HG02642 (cell line): ENCODE measurements at regions not wholly inside any gene's neighbourhood (a gene's known extent, or its start where the extent isn't known, plus 50 kb on each side); places are given as distances from the start of the nearest gene placed in this dataset.
"Not testable (repeated sequence)": the region's sequence is repeated elsewhere in the genome, so short reads cannot be mapped to it uniquely, and the experiment has no call there.

Source experiments
- ATAC-seq: cut with Tn5 transposase; IDR thresholded peaks from one replicate; pipeline ENCODE4 v1.9.1; 2021; ENCODE audit warnings: mild to moderate bottlenecking; ENCODE audit not compliant: unreplicated experiment, poor library complexity

GRCh38 chr4:107562316-107562715 lies 157.7 kb downstream of the PAPSS1 start:
- ATAC-seq: no peak

DNA sequence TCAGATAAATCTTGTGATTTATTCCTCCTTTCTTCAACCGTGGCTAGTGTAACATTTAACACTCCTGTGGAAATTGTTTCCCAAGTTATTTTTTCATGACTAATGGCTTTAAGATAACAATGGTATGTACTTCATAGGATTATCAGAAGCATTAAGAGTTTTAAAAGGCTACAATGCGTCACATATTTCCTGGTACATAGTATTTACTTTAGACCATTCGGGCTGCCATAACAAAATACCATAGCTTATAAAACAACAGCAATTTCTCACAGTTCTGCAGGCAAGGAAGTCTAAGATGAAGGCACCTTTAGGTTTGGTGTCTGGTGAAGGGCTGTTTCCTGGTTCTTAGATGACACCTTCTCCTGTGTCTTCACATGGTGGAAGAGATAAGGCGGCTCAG lies 158.6 kb downstream of the PAPSS1 start:
- ATAC-seq: no peak

GRCh38 chr4:107559653-107560052 lies 160.4 kb downstream of the PAPSS1 start:
- ATAC-seq: no peak

DNA sequence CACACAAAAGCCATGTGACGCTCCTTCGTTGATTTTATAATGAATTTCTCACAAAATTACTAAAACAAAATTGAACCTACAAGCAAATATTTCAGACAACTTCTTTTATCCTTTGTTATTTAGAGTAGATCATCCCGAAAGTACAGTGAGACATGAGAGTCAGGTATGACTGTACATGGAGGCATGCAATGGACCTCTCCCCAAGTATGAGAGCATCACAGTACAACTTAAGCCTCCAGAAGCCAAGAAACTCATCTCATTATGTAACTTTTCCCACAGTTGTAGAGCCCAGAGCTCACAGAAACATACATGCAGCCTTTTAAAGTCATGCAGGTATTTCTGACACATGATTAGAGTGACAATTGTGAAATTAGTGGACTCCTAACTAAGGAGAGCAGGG lies 167.7 kb downstream of the PAPSS1 start:
- ATAC-seq: no peak

GRCh38 chr4:107548211-107548905 lies 171.7 kb downstream of the PAPSS1 start:
- no peak for ATAC-seq

GRCh38 chr4:107546638-107547037 lies 173.4 kb downstream of the PAPSS1 start:
- no peak for ATAC-seq

GRCh38 chr4:107541511-107541910 lies 178.5 kb downstream of the PAPSS1 start:
- ATAC-seq: no peak

DNA sequence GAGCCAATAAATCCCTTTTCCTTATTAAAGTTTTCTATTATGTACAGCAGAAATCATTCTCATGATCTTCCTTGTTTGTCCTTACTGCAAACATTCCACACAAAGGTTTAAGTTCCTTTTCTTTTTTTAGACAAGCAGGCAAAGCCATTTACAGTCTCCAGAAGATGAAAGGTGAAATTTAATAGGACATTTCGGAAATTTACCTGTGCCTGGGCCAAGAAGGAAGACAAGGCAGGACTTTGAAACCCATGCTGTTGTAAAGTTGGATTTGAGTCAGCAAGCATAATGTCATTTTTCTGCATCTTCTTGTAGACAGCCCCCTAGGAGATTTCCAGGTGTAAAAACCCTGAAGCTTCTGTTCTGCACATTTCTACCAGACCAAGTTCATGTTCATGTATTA lies 188.1 kb downstream of the PAPSS1 start:
- ATAC-seq: no peak

- no peak for ATAC-seq
Measured at GRCh38 chr4:107520368-107520767, 199.7 kb downstream of the PAPSS1 start.

DNA sequence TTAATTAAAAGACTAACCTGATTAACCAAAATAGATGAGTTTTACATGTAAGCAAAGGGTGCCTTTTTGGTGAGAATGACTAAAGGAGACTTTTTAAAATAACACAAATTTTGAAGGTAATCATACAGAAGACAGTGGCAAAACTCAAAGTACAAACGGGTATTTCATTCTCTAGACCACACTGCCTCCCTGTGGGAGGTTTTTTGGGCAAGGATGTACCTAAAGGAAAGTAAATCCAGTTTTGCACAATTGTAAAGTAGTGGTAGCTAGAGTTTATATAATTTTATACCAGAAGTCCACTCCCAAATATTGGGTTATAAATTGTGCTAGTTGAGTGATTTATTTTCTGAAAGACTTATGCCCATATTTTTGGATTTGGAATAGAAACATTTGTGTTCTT lies 201.0 kb downstream of the PAPSS1 start:
- ATAC-seq: no peak

- ATAC-seq: no peak
Measured at GRCh38 chr4:107518076-107518475, 202.0 kb downstream of the PAPSS1 start.

GRCh38 chr4:107512549-107512948 lies 207.5 kb downstream of the PAPSS1 start:
- no peak for ATAC-seq

- no peak for ATAC-seq
Measured at GRCh38 chr4:107509615-107510014, 210.4 kb downstream of the PAPSS1 start.

DNA sequence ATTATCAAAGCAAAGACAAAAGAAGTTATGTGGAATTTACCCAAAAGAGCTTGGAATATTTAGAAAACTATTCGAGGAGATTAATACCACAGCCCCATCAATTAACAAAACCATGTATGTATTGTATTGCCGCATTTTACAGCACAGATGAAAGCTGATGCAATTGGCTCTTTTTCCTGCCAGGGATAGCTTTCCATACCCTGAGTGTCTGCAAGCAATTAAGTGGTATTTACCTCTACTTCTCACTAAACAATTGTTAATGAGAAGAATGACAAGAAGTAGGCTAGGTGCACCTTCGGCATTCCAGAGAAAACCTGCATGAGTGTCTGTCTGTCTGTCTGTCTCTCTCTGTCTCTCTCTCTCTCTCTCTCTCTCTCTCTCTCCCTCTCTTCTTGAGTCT lies 219.5 kb downstream of the PAPSS1 start:
- no peak for ATAC-seq

GRCh38 chr4:107497054-107497453 lies 223.0 kb downstream of the PAPSS1 start:
- ATAC-seq: no peak

DNA sequence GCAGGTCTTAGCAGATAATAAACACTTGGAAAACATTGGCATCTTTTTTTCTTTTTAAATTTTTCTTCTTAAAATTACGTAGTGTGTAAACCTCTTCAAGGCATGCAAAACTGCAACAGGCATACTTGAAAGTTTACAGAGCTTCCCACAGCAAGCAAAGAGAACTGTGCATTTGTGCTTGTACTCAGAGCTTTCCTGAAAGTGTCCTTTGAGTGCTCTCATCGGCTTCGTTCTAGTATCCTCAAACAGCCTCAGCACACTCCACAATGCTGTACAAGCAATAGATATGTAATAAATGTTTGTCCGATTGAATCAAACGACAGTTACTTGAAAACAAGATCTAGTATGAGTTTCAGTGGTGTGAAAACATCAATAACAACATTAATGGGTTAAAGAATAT lies 227.5 kb downstream of the PAPSS1 start:
- ATAC-seq: no peak

DNA sequence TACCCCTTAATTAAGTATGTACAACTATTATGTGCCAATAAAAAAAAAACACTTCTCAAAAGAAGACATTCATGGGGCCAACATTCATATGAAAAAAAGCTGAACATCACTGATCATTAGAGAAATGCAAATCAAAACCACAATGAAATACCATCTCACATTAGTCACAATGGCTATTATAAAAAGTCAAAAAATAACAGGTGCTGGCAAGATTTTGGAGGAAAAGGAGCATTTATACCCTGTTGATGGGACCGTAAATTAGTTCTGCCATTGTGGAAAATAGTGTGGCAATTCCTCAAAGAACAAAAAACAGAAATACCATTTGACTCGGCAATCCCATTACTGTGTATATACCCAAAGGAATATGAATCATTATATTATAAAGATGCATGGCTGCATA lies 229.9 kb downstream of the PAPSS1 start:
- no peak for ATAC-seq

DNA sequence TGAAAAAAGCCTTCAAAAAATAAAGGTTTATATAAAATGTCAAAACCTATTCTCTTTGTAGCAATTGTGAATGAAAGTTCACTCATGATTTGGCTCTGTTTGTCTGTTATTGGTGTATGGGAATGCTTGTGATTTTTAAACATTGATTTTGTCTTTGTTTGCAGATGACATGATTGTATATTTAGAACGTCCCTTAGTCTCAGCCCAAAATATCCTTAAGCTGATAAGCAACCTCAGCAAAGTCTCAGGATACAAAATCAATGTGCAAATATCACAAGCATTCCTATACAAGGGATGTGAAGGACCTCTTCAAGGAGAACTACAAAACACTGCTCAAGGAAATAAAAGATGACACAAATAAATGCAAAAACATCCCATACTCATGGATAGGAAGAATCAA lies 236.4 kb downstream of the PAPSS1 start:
- ATAC-seq: not testable (repeated sequence)

DNA sequence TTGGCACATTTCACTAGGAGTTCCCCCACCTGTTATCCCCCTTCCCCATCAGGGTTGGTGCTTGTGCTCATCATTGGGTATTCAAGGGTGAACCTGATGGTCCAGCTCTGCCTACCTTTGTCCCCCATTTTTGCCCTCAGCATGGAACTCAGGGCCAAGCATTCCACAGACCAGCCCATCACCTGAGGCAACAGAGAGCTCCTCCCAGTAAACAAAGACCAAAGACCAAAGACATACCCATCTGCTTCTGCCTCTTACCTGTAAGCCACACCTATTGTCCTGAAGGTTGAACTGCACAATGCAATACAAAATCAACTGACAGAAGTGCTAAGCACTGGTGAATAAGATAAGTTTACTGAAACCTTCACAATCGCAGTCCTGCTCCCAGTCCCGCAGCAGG lies 237.5 kb downstream of the PAPSS1 start:
- ATAC-seq: no peak

DNA sequence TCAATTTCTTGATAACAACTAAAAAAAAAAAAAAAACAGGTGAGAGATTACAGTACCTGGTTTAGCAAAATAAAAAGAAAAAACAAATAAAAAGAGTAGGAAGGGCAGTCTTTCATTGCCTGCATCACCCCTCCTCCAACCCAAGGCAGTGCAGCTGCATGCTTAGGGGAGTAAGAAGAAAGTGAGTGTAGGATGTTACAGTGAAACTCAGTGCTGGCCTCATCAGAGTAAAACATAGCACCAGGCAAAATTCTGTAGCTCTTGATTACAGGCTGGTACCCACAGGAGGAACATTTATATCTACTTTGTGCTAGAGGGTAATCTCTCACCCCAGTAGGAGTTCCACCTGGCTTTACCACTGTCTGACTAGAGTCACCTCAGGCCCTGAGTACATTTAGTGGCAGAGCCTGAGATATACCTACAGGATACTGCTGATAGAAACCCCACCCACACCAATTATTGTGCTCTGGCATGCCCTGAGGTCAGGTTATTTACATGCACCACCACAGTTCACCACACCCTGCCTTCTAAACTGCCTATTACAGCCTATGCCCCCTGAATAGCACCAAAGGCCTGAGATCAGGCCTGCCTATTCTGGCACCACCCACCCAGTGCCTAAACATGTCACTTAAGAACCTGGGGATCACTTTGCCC lies 241.6 kb downstream of the PAPSS1 start:
- no peak for ATAC-seq

DNA sequence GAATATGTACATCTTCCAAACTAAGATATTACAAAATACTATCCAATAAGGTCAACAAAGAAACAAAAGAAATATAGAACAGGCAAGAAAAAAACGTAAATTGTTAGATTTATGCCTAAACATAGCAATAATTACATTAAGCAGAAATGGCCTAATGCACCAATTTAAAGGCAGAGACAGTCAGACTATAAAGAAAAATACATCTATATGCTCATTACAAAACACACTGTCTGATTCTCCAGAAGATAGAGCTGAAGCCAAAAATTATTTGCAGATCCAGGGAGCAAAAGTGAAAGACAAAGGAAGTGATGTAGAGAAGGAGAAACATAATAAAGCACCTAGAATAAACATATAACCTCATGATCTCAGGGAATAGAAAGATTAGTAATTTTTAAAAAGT lies 246.9 kb downstream of the PAPSS1 start:
- ATAC-seq: no peak

DNA sequence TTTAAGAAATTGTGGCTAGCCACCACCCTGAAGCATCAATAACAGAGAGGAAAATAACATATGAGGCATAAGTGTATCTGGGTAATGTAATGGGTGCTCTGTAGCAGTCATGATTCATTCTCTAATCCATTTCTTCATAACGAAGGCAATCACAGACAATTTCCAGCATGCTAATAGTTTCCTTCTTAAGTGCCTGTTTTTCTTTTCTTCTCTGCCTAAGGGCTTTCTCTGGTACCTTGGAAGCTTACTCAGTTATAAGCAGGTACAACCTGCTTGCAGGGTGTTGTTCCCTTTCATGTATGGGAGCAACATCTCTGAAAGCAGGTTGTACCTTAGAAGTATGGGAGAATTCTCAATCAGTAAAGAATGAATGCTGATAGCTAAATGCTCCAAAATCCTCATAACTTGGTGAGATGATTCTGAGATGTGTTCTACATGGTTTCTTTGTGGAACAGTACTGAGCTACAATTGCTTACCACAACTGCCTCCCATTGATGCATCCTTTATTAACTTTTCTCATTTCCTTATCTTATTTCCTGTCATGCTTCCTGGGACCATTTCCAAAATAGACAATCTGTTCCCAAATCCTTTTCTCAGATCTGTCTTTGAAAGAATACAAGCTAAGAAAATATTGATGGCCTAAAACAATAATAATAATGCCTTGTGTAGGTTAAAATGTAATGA lies 247.6 kb downstream of the PAPSS1 start:
- no peak for ATAC-seq
